Neural progenitor cell (in vitro differentiated cells): ENCODE measurements at regions not wholly inside any gene's neighbourhood (a gene's known extent, or its start where the extent isn't known, plus 50 kb on each side); places are given as distances from the start of the nearest gene placed in this dataset.

Source experiments
- DNase-seq: peaks from one replicate; pipeline ENCODE4 v3.0.0-alpha.2; 2016; ENCODE audit warnings: low spot score
- H2AFZ ChIP-seq: fragments of 200-600 bp; sonication (generic); replicated peaks from 2 replicates; pipeline ENCODE4 v1.6.1; 2016; ENCODE audit warnings: antibody characterized with exemption
- H3F3A ChIP-seq: fragments of 200-600 bp; sonication (generic); 2 replicates; pipeline ENCODE4 v1.6.1; 2016; ENCODE audit warnings: antibody characterized with exemption, low read depth
- H3K27ac ChIP-seq: fragments of 200-600 bp; sonication (generic); 2 replicates; pipeline ENCODE4 v1.5.1; 2016; ENCODE audit warnings: mild to moderate bottlenecking
- H3K27me3 ChIP-seq: fragments of 200-600 bp; sonication (generic); 2 replicates; pipeline ENCODE4 v1.6.1; 2016; ENCODE audit warnings: mild to moderate bottlenecking, moderate library complexity
- H3K36me3 ChIP-seq: fragments of 200-600 bp; sonication (generic); 2 replicates; pipeline ENCODE4 v1.5.1; 2016
- H3K4me1 ChIP-seq: fragments of 200-600 bp; sonication (generic); 2 replicates; pipeline ENCODE4 v1.6.1; 2016; ENCODE audit warnings: mixed run types
- H3K4me2 ChIP-seq: fragments of 200-600 bp; sonication (generic); 2 replicates; pipeline ENCODE4 v1.6.1; 2016
- H3K4me3 ChIP-seq: fragments of 200-600 bp; sonication (generic); 2 replicates; pipeline ENCODE4 v1.5.1; 2016
- H3K79me2 ChIP-seq: fragments of 200-600 bp; sonication (generic); 2 replicates; pipeline ENCODE4 v1.6.1; 2016; ENCODE audit warnings: low read depth
- H3K9ac ChIP-seq: fragments of 200-600 bp; sonication (generic); 2 replicates; pipeline ENCODE4 v1.6.1; 2016
- H3K9me3 ChIP-seq: fragments of 200-600 bp; sonication (generic); 2 replicates; pipeline ENCODE4 v1.5.1; 2016; ENCODE audit warnings: low read depth
- H4K20me1 ChIP-seq: fragments of 200-600 bp; sonication (generic); 2 replicates; pipeline ENCODE4 v1.6.1; 2016; ENCODE audit warnings: low read depth
- H3K27ac Mint-ChIP-seq: 3 replicates; pipeline ENCODE4 v1.8.0; 2021; ENCODE audit warnings: mixed read lengths
- H3K27me3 Mint-ChIP-seq: 2 replicates; pipeline ENCODE4 v1.8.0; 2022; ENCODE audit warnings: low read depth, mild to moderate bottlenecking, inconsistent platforms, moderate library complexity, mixed read lengths; ENCODE audit not compliant: insufficient read depth
- H3K36me3 Mint-ChIP-seq: 3 replicates; pipeline ENCODE4 v1.8.0; 2021; ENCODE audit warnings: mixed read lengths
- H3K4me1 Mint-ChIP-seq: 3 replicates; pipeline ENCODE4 v1.8.0; 2021; ENCODE audit warnings: mixed read lengths
- H3K4me3 Mint-ChIP-seq: 3 replicates; pipeline ENCODE4 v1.8.0; 2021; ENCODE audit warnings: mild to moderate bottlenecking, moderate library complexity, mixed read lengths
- H3K9me3 Mint-ChIP-seq: 3 replicates; pipeline ENCODE4 v1.8.0; 2020; ENCODE audit warnings: mixed read lengths
- CTCF ChIP-seq: fragments of 200-600 bp; sonication (generic); IDR thresholded peaks from 2 replicates; pipeline ENCODE4 v1.5.1; 2017; ENCODE audit warnings: antibody characterized with exemption, mild to moderate bottlenecking
- EZH2 ChIP-seq: fragments of 200-600 bp; sonication (generic); IDR thresholded peaks from 2 replicates; pipeline ENCODE4 v1.6.1; 2017; ENCODE audit warnings: antibody characterized with exemption, mild to moderate bottlenecking, moderate library complexity
- EZH2phosphoT487 ChIP-seq: fragments of 200-600 bp; sonication (generic); IDR thresholded peaks from 2 replicates; pipeline ENCODE4 v1.6.1; 2017; ENCODE audit warnings: antibody characterized with exemption

DNA sequence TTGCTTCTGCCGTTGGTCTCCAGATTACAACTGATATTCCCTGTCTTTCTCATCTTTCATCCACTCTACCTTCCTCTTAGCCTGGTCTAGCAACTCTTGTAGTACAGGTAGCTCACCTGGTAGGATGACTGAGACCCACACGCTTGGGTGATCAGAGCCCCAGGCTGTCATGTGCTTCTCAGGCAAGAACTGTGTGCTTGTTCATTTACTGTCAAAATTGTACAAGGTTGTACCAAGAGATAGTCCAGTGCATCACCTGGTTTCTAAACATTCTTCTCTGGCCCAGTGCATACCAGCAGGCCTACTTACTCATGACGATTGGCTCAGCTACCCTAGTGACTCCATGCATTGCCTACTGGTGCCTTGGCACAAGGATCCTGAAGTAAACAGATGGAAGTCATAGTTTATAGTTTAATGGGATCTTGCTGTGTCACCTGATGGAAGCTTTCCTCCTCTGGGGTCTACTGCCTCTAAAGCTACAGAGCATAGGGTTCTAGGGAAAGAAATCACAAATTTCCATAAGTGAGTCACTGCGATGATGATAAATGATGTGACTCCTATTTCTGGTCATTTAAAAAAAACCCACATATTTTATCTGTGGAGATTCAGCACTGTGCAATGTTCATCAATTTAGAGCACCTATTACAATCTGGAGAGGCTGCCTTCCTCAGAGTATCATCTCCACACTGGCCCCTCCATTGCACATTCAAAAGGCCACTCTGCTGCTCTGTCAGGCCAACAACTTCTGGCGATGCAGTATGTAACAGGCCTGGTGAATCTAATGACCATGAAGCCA is 481.8 kb upstream of the MEIS1 start:
- DNase-seq: no peak
- H3K4me1 ChIP-seq: peaks cover 9% of the 10 kb centered on the region
- no peak overlapping the region for H2AFZ ChIP-seq
- no peak overlapping the region for H3K4me3 ChIP-seq
- H3F3A ChIP-seq: peaks cover 11% of the 10 kb centered on the region
- no peak overlapping the region for H3K4me3 Mint-ChIP-seq
- peaks cover 2% of the 10 kb centered on the region for H3K9me3 Mint-ChIP-seq
- H3K36me3 Mint-ChIP-seq: no peaks in the 10 kb centered on the region
- no peak overlapping the region for H3K27ac Mint-ChIP-seq
- peaks cover 5% of the 10 kb centered on the region for H3K27me3 ChIP-seq
- H3K79me2 ChIP-seq: no peaks in the 10 kb centered on the region
- no peak overlapping the region for H3K4me2 ChIP-seq
- peaks cover 7% of the 10 kb centered on the region for H3K4me1 Mint-ChIP-seq
- H4K20me1 ChIP-seq: no peaks in the 10 kb centered on the region
- H3K9me3 ChIP-seq: no peaks in the 10 kb centered on the region
- no peak overlapping the region for H3K27ac ChIP-seq
- TF ChIP-seq EZH2 (no peak), EZH2phosphoT487 (no peak), CTCF (no peak)
- H3K9ac ChIP-seq: no peak overlapping the region
- no peaks in the 10 kb centered on the region for H3K27me3 Mint-ChIP-seq
- H3K36me3 ChIP-seq: no peaks in the 10 kb centered on the region

DNA sequence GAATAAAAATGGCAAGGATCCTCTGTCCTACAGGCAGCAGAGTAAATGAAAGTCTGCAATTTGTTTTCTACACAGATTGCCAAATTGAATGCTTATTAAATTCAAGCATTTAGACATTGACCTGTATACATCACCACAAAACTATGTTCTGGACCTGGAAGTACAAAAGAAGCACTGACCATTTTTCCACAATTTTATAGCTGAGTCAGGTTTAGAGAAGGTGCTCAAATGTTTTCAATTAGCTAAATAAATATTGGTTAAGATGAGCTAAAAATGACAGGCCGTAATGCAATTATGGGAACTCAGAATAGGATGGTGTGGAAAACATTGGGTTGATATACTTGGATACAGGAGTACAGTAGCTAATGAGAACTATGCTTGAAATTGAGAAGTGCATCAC is 490.7 kb upstream of the MEIS1 start:
- Mint-ChIP-seq H3K27ac (no peak overlapping the region), H3K4me3 (no peak overlapping the region), H3K36me3 (no peaks in the 10 kb centered on the region), H3K4me1 (peaks cover 3% of the 10 kb centered on the region), H3K9me3 (peaks cover 2% of the 10 kb centered on the region), H3K27me3 (no peaks in the 10 kb centered on the region)
- no peaks in the 10 kb centered on the region for H3F3A ChIP-seq
- no peak overlapping the region for H2AFZ ChIP-seq
- no peaks in the 10 kb centered on the region for H3K79me2 ChIP-seq
- no peak overlapping the region for H3K27ac ChIP-seq
- H3K36me3 ChIP-seq: no peaks in the 10 kb centered on the region
- no peaks in the 10 kb centered on the region for H3K4me1 ChIP-seq
- H4K20me1 ChIP-seq: no peaks in the 10 kb centered on the region
- H3K4me2 ChIP-seq: no peak overlapping the region
- no peak for DNase-seq
- H3K4me3 ChIP-seq: no peak overlapping the region
- H3K9ac ChIP-seq: no peak overlapping the region
- no peak for TF ChIP-seq EZH2
- TF ChIP-seq EZH2phosphoT487: no peak
- no peak for TF ChIP-seq CTCF
- H3K27me3 ChIP-seq: no peaks in the 10 kb centered on the region
- H3K9me3 ChIP-seq: no peaks in the 10 kb centered on the region

DNA sequence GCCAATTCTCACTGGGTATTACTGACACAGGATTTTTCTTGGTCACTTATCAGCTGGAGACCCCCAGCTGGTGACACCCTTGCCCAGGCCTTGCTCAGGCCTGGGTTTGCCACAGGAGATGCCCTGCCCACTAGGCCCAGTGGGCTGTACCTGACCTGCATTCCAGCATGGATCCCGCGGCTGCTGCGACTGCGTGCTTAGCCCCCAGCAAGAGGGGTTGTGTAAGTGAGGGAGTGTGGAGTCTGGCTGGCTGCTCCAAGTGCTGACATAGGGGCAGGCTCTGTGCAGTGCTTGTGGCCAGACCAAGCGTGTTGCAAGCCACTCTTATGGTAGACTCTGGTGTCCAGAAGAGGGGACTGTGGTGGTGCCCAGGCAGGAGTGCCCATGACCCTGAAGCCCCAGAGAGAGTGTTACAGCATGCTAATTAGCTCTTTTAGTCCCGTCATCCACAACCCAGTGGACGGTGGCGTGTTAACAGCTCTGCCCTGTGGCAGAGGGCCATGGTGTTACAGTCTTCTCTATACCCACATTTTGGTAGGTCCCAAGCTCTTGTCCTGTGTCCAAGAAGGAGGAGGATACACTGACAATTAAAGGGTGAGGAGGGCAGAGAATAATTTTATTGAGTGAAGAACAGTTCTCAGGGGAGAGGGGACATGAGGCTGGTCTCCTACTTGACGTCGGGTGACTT is 491.7 kb upstream of the MEIS1 start:
- Mint-ChIP-seq H3K9me3 (peaks cover 2% of the 10 kb centered on the region), H3K27ac (no peak overlapping the region), H3K4me3 (no peak overlapping the region), H3K4me1 (peaks cover 3% of the 10 kb centered on the region), H3K27me3 (no peaks in the 10 kb centered on the region), H3K36me3 (no peaks in the 10 kb centered on the region)
- H2AFZ ChIP-seq: no peak overlapping the region
- H3K9me3 ChIP-seq: no peaks in the 10 kb centered on the region
- no peak overlapping the region for H3K4me3 ChIP-seq
- no peaks in the 10 kb centered on the region for H3K27me3 ChIP-seq
- no peak overlapping the region for H3K4me2 ChIP-seq
- no peak for DNase-seq
- no peak for TF ChIP-seq EZH2
- no peak for TF ChIP-seq CTCF
- TF ChIP-seq EZH2phosphoT487: no peak
- no peaks in the 10 kb centered on the region for H4K20me1 ChIP-seq
- H3K9ac ChIP-seq: no peak overlapping the region
- no peaks in the 10 kb centered on the region for H3K36me3 ChIP-seq
- H3K79me2 ChIP-seq: no peaks in the 10 kb centered on the region
- no peaks in the 10 kb centered on the region for H3F3A ChIP-seq
- H3K27ac ChIP-seq: no peak overlapping the region
- no peaks in the 10 kb centered on the region for H3K4me1 ChIP-seq
